OCI-LY1 (cell line): ENCODE measurements at regions not wholly inside any gene's neighbourhood (a gene's known extent, or its start where the extent isn't known, plus 50 kb on each side); places are given as distances from the start of the nearest gene placed in this dataset.

ENCODE experiments used
- EZH2 ChIP-seq: fragments of 200-600 bp; sonication (generic), shearing (Covaris generic); IDR thresholded peaks from 2 replicates; pipeline ENCODE4 v1.8.0; 2017; ENCODE audit warnings: borderline replicate concordance, mixed run types, mild to moderate bottlenecking, antibody characterized with exemption, low read length, moderate library complexity, mixed read lengths
- TF ChIP-seq, protein P1 (sequence below): fragments of 200-600 bp; sonication (generic), shearing (Covaris generic); IDR thresholded peaks from 2 replicates; pipeline ENCODE4 v1.5.1; 2017; ENCODE audit warnings: mild to moderate bottlenecking, antibody characterized with exemption, low read length, moderate library complexity, mixed read lengths

- TF ChIP-seq EZH2, result no peak
- TF ChIP-seq, protein P1, sequence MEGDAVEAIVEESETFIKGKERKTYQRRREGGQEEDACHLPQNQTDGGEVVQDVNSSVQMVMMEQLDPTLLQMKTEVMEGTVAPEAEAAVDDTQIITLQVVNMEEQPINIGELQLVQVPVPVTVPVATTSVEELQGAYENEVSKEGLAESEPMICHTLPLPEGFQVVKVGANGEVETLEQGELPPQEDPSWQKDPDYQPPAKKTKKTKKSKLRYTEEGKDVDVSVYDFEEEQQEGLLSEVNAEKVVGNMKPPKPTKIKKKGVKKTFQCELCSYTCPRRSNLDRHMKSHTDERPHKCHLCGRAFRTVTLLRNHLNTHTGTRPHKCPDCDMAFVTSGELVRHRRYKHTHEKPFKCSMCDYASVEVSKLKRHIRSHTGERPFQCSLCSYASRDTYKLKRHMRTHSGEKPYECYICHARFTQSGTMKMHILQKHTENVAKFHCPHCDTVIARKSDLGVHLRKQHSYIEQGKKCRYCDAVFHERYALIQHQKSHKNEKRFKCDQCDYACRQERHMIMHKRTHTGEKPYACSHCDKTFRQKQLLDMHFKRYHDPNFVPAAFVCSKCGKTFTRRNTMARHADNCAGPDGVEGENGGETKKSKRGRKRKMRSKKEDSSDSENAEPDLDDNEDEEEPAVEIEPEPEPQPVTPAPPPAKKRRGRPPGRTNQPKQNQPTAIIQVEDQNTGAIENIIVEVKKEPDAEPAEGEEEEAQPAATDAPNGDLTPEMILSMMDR, result no peak
Measured at GRCh38 chr16:65908568-65908967, 457.9 kb upstream of the CDH5 start.
